PC-9 (cell line): ENCODE measurements at regions not wholly inside any gene's neighbourhood (a gene's known extent, or its start where the extent isn't known, plus 50 kb on each side); places are given as distances from the start of the nearest gene placed in this dataset.

ENCODE experiments used
- BruUV-seq: library from RNA; stranded (reverse); fragments of 400-500 nt; replicated peaks from 2 replicates; lab custom pipeline; 2021; lab: Mats Ljungman, UMichigan
- CTCF ChIA-PET: fragments of 300-600 bp; sonication (Branson Sonifier 250); formaldehyde crosslinking; loops from one replicate; lab custom pipeline; 2022; ENCODE audit warnings: antibody characterized with exemption; lab: Charles Lee
- POLR2A ChIA-PET: fragments of 300-600 bp; sonication (Branson Sonifier 250); formaldehyde crosslinking; loops from one replicate; lab custom pipeline; 2022; ENCODE audit warnings: antibody characterized with exemption; ENCODE audit not compliant: unreplicated experiment; lab: Charles Lee
- DNase-seq, 2 experiments: peaks; one replicate each; pipeline versions ENCODE4 v3.0.0 to v3.0.0-alpha.2; 2015 to 2022; ENCODE audit warnings: mixed read lengths in 1 of 2
- H2AFZ ChIP-seq: fragments of 200-600 bp; sonication (generic); 2 replicates; pipeline ENCODE4 v1.8.1; 2017; ENCODE audit warnings: antibody characterized with exemption
- H3F3A ChIP-seq: fragments of 200-600 bp; sonication (generic); 2 replicates; pipeline ENCODE4 v1.8.1; 2017; ENCODE audit warnings: antibody characterized with exemption, mild to moderate bottlenecking, low read depth; ENCODE audit not compliant: insufficient read depth
- H3K27ac ChIP-seq: fragments of 200-600 bp; sonication (generic); 2 replicates; pipeline ENCODE4 v1.6.1; 2016; ENCODE audit warnings: mixed run types
- H3K27me3 ChIP-seq: fragments of 200-600 bp; sonication (generic); 2 replicates; pipeline ENCODE4 v1.6.1; 2016; ENCODE audit warnings: low read depth, mixed run types; ENCODE audit not compliant: insufficient read depth
- H3K36me3 ChIP-seq: fragments of 200-600 bp; sonication (generic); 2 replicates; pipeline ENCODE4 v1.6.1; 2016; ENCODE audit warnings: low read depth, mixed run types
- H3K4me1 ChIP-seq: fragments of 200-600 bp; sonication (generic); replicated peaks from 2 replicates; pipeline ENCODE4 v1.6.1; 2016; ENCODE audit warnings: mixed run types; ENCODE audit not compliant: insufficient read depth
- H3K4me2 ChIP-seq: fragments of 200-600 bp; sonication (generic); 2 replicates; pipeline ENCODE4 v1.6.1; 2017; ENCODE audit warnings: mixed run types
- H3K4me3 ChIP-seq: fragments of 200-600 bp; sonication (generic); 2 replicates; pipeline ENCODE4 v1.6.1; 2016; ENCODE audit warnings: mixed run types
- H3K79me2 ChIP-seq: fragments of 200-600 bp; sonication (generic); 2 replicates; pipeline ENCODE4 v1.6.1; 2017; ENCODE audit warnings: low read depth, mixed run types
- H3K9me2 ChIP-seq: fragments of 200-600 bp; sonication (generic); 2 replicates; pipeline ENCODE4 v1.8.1; 2017; ENCODE audit warnings: mild to moderate bottlenecking; ENCODE audit not compliant: insufficient read depth
- H3K9me3 ChIP-seq: fragments of 200-600 bp; sonication (generic); 2 replicates; pipeline ENCODE4 v1.8.1; 2016; ENCODE audit warnings: low read depth; ENCODE audit not compliant: insufficient read depth
- H4K20me1 ChIP-seq: fragments of 200-600 bp; sonication (generic); 2 replicates; pipeline ENCODE4 v1.8.1; 2017; ENCODE audit not compliant: insufficient read depth
- CTCF ChIP-seq: fragments of 200-600 bp; sonication (generic); conservative IDR thresholded peaks from 2 replicates; pipeline ENCODE4 v1.6.1; 2017; ENCODE audit warnings: mixed run types, antibody characterized with exemption, mild to moderate bottlenecking, moderate library complexity
- EZH2 ChIP-seq: fragments of 200-600 bp; sonication (generic); IDR thresholded peaks from 2 replicates; pipeline ENCODE4 v1.8.0; 2017; ENCODE audit warnings: antibody characterized with exemption, low read depth
- intact Hi-C: fragments of 100-400 bp; cut with micrococcal nuclease; formaldehyde crosslinking; loops from one replicate; pipeline ENCODE4 v1.10.0; 2022; ENCODE audit not compliant: unreplicated experiment

- no peaks in the 10 kb centered on the region for H3K79me2 ChIP-seq
- H3K27ac ChIP-seq: no peak overlapping the region
- no peaks in the 10 kb centered on the region for H3K9me2 ChIP-seq
- no peak overlapping the region for H3K4me2 ChIP-seq
- H3K36me3 ChIP-seq: no peaks in the 10 kb centered on the region
- POLR2A ChIA-PET: no interaction called here
- H2AFZ ChIP-seq: no peak overlapping the region
- DNase-seq: no peak
- H4K20me1 ChIP-seq: no peaks in the 10 kb centered on the region
- TF ChIP-seq CTCF (no peak), EZH2 (no peak)
- H3K27me3 ChIP-seq: no peaks in the 10 kb centered on the region
- no TSS peak for BruUV-seq
- intact Hi-C loops: no loop called here
- peaks cover 13% of the 10 kb centered on the region; the same call in 1 of the 2 replicates for H3K9me3 ChIP-seq
- CTCF ChIA-PET: no interaction called here
- no peaks in the 10 kb centered on the region for H3F3A ChIP-seq
- no peaks in the 10 kb centered on the region for H3K4me1 ChIP-seq
- H3K4me3 ChIP-seq: no peak overlapping the region
Measured at GRCh38 chr12:28899951-28900350, 249.1 kb upstream of the FAR2 start.

GRCh38 chr12:28905220-28905955 is 243.7 kb upstream of the FAR2 start:
- ChIA-PET CTCF (no interaction called here), POLR2A (no interaction called here)
- H3K4me2 ChIP-seq: no peak overlapping the region
- H4K20me1 ChIP-seq: no peaks in the 10 kb centered on the region
- H3K9me3 ChIP-seq: peaks cover 28% of the 10 kb centered on the region; the same call in 1 of the 2 replicates
- H3K4me1 ChIP-seq: no peaks in the 10 kb centered on the region
- no peak overlapping the region for H3K27ac ChIP-seq
- H3K27me3 ChIP-seq: no peaks in the 10 kb centered on the region
- H3K79me2 ChIP-seq: no peaks in the 10 kb centered on the region
- no peak for TF ChIP-seq CTCF
- no peak overlapping the region for H2AFZ ChIP-seq
- no peaks in the 10 kb centered on the region for H3K36me3 ChIP-seq
- no peak for DNase-seq
- H3K4me3 ChIP-seq: no peak overlapping the region
- H3F3A ChIP-seq: no peaks in the 10 kb centered on the region
- no TSS peak for BruUV-seq
- intact Hi-C loops: no loop called here
- H3K9me2 ChIP-seq: no peaks in the 10 kb centered on the region

- Histone ChIP-seq H3K27me3 (no peaks in the 10 kb centered on the region), H3K9me3 (peaks cover 32% of the 10 kb centered on the region; the same call in 1 of the 2 replicates), H3K9me2 (no peaks in the 10 kb centered on the region), H3F3A (no peaks in the 10 kb centered on the region), H3K36me3 (no peaks in the 10 kb centered on the region), H3K27ac (no peak overlapping the region), H3K4me2 (no peak overlapping the region), H3K4me1 (no peaks in the 10 kb centered on the region), H4K20me1 (no peaks in the 10 kb centered on the region), H3K4me3 (no peak overlapping the region), H2AFZ (no peak overlapping the region), H3K79me2 (no peaks in the 10 kb centered on the region)
- intact Hi-C loops: no loop called here
- BruUV-seq: no TSS peak
- TF ChIP-seq CTCF (no peak), EZH2 (no peak)
- ChIA-PET POLR2A (interaction anchor here (0.6 kb wide), 1 partner anchor 117 kb away, joined by 6 read pairs; no protein-coding TSS in a partner anchor), CTCF (no interaction called here)
- DNase-seq: no peak
Measured at GRCh38 chr12:28908646-28909045, 240.4 kb upstream of the FAR2 start.
